Keratinocyte (primary cell): ENCODE measurements at regions not wholly inside any gene's neighbourhood (a gene's known extent, or its start where the extent isn't known, plus 50 kb on each side); places are given as distances from the start of the nearest gene placed in this dataset.

Source experiments
- DNase-seq: peaks from one replicate; pipeline ENCODE4 v3.0.0-alpha.2; 2011; ENCODE audit warnings: low read depth, missing footprints, low spot score
- FAIRE-seq: peaks from 2 replicates; lab custom pipeline; 2011; peaks lifted over from hg19 to GRCh38; lab: Jason Lieb, UNC
- H2AFZ ChIP-seq: 2 replicates; pipeline ENCODE4 v1.6.0; 2012; ENCODE audit warnings: low read length, control low read depth, inconsistent platforms; ENCODE audit not compliant: control insufficient read depth
- H3K27ac ChIP-seq: 2 replicates; pipeline ENCODE4 v1.5.1; 2011; ENCODE audit warnings: low read length; ENCODE audit not compliant: control insufficient read depth, insufficient read depth
- H3K27me3 ChIP-seq: 3 replicates; pipeline ENCODE4 v1.6.0; 2011; ENCODE audit warnings: low read length; ENCODE audit not compliant: control insufficient read depth, insufficient read depth; ENCODE audit errors: extremely low read depth
- H3K36me3 ChIP-seq, 2 experiments: 2 replicates in 1 of 2; 3 replicates in 1 of 2; pipeline ENCODE4 v1.5.1; 2011; ENCODE audit warnings: low read length in 2 of 2, mild to moderate bottlenecking in 1 of 2; ENCODE audit not compliant: control insufficient read depth in 2 of 2, insufficient read depth in 2 of 2; ENCODE audit errors: extremely low read depth in 1 of 2
- H3K4me1 ChIP-seq: 3 replicates; pipeline ENCODE4 v1.5.1; 2011; ENCODE audit warnings: low read length; ENCODE audit not compliant: control insufficient read depth, insufficient read depth; ENCODE audit errors: extremely low read depth
- H3K4me2 ChIP-seq: 3 replicates; pipeline ENCODE4 v1.6.0; 2011; ENCODE audit warnings: low read depth, low read length; ENCODE audit not compliant: control insufficient read depth, insufficient read depth; ENCODE audit errors: extremely low read depth
- H3K4me3 ChIP-seq, 3 experiments: fragments of 200-600 bp in 1 of 3; sonication (generic) in 1 of 3; 2 replicates in 2 of 3; 3 replicates in 1 of 3; pipeline ENCODE4 v1.5.1; 2011 to 2016; ENCODE audit warnings: low read length in 3 of 3, mild to moderate bottlenecking in 3 of 3, control low read depth in 2 of 3, inconsistent platforms in 1 of 3, low read depth in 1 of 3, mixed read lengths in 1 of 3, mixed run types in 1 of 3, moderate library complexity in 1 of 3; ENCODE audit not compliant: control insufficient read depth in 2 of 3, insufficient read depth in 2 of 3; ENCODE audit errors: extremely low read depth in 1 of 3
- H3K79me2 ChIP-seq: 2 replicates; pipeline ENCODE4 v1.6.0; 2012; ENCODE audit warnings: low read length; ENCODE audit not compliant: control insufficient read depth, insufficient read depth
- H3K9ac ChIP-seq: 3 replicates; pipeline ENCODE4 v1.6.0; 2011; ENCODE audit warnings: low read length; ENCODE audit not compliant: control insufficient read depth, insufficient read depth; ENCODE audit errors: extremely low read depth
- H3K9me1 ChIP-seq: 3 replicates; pipeline ENCODE4 v1.6.0; 2011; ENCODE audit warnings: low read length; ENCODE audit not compliant: control insufficient read depth, insufficient read depth; ENCODE audit errors: extremely low read depth
- H3K9me3 ChIP-seq: 2 replicates; pipeline ENCODE4 v1.5.1; 2012; ENCODE audit warnings: low read depth, low read length; ENCODE audit not compliant: control insufficient read depth
- H4K20me1 ChIP-seq: 3 replicates; pipeline ENCODE4 v1.6.0; 2011; ENCODE audit warnings: low read length; ENCODE audit not compliant: control insufficient read depth, insufficient read depth; ENCODE audit errors: extremely low read depth
- EZH2 ChIP-seq: IDR thresholded peaks from one replicate; pipeline ENCODE4 v1.6.1; 2012; ENCODE audit warnings: inconsistent platforms, mild to moderate bottlenecking, low read length, moderate library complexity
- dilution Hi-C: fragments of 300-500 bp; cut with MboI; formaldehyde crosslinking; loops from one replicate; pipeline ENCODE4 v1.7.0; 2020; ENCODE audit warnings: low sequenced_read_pairs; ENCODE audit not compliant: extremely low pct_ligation_motif_present
- TF ChIP-seq, protein P1 (sequence below), 3 experiments: IDR thresholded peaks in 1 of 3; conservative IDR thresholded peaks in 1 of 3; optimal IDR thresholded peaks in 1 of 3; 2 replicates in 2 of 3; 3 replicates in 1 of 3; pipeline versions ENCODE3 to v1.5.1; 2011; ENCODE audit warnings: low read length in 3 of 3, mild to moderate bottlenecking in 3 of 3, moderate library complexity in 2 of 3, control low read depth in 1 of 3, inconsistent platforms in 1 of 3; ENCODE audit not compliant: insufficient read depth in 2 of 3; ENCODE audit errors: extremely low read depth in 1 of 3

DNA sequence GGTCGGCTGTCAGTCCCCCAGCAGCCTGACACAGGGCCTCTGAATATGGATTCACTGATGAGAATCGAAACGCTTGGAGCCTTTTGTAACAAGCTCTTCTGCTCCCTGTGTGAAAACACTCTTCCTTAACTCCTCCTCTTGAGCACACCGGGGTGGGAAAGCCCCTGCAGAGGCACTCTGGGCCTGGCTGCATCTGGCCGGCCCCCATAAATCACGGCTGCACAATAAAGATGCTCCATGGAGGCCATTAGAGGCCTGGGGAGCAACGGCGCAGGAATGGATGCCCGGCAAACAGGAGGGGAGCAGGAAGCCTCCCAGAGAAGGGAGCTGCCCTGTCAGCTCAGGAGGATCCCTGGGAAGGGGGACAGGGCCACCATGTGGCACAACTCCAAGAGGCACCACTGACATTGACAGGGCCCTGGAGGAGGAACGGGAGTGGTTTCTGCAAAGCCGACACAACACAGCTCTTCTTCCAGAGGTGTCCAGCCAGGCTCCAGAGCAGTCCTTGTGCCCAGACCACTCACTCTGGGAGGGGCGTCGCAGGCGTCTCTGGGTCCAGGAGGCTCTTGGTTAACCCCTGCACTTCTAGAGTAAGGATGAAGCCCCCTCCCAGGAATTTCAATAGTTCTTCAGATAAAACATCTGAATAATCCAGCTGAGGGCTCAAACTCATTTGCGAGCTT is 509.3 kb upstream of the PPP2R3A start:
- no peak for FAIRE-seq
- no peak overlapping the region for H3K4me2 ChIP-seq
- no peaks in the 10 kb centered on the region for H4K20me1 ChIP-seq
- H3K9me3 ChIP-seq, result no peaks in the 10 kb centered on the region
- no peak for TF ChIP-seq EZH2
- TF ChIP-seq, protein P1, sequence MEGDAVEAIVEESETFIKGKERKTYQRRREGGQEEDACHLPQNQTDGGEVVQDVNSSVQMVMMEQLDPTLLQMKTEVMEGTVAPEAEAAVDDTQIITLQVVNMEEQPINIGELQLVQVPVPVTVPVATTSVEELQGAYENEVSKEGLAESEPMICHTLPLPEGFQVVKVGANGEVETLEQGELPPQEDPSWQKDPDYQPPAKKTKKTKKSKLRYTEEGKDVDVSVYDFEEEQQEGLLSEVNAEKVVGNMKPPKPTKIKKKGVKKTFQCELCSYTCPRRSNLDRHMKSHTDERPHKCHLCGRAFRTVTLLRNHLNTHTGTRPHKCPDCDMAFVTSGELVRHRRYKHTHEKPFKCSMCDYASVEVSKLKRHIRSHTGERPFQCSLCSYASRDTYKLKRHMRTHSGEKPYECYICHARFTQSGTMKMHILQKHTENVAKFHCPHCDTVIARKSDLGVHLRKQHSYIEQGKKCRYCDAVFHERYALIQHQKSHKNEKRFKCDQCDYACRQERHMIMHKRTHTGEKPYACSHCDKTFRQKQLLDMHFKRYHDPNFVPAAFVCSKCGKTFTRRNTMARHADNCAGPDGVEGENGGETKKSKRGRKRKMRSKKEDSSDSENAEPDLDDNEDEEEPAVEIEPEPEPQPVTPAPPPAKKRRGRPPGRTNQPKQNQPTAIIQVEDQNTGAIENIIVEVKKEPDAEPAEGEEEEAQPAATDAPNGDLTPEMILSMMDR (optimal IDR thresholded peaks at IDR 0.05 in 1 of 3, IDR thresholded peaks at IDR 0.05 in 1 of 3, conservative IDR thresholded peaks at IDR 0.05 in 1 of 3; ENCODE audit: extremely low read depth in 1 of 3, insufficient read depth in 2 of 3, low read length in 3 of 3), result no peak
- DNase-seq, result no peak
- H3K9me1 ChIP-seq, result no peaks in the 10 kb centered on the region
- H3K36me3 ChIP-seq, result no peaks in the 10 kb centered on the region
- no peak overlapping the region for H3K9ac ChIP-seq
- no peak overlapping the region for H3K27ac ChIP-seq
- H2AFZ ChIP-seq, result no peak overlapping the region
- dilution Hi-C loops, result no loop called here
- H3K4me1 ChIP-seq, result no peaks in the 10 kb centered on the region
- no peaks in the 10 kb centered on the region for H3K27me3 ChIP-seq
- no peaks in the 10 kb centered on the region for H3K79me2 ChIP-seq
- H3K4me3 ChIP-seq, result no peak overlapping the region

DNA sequence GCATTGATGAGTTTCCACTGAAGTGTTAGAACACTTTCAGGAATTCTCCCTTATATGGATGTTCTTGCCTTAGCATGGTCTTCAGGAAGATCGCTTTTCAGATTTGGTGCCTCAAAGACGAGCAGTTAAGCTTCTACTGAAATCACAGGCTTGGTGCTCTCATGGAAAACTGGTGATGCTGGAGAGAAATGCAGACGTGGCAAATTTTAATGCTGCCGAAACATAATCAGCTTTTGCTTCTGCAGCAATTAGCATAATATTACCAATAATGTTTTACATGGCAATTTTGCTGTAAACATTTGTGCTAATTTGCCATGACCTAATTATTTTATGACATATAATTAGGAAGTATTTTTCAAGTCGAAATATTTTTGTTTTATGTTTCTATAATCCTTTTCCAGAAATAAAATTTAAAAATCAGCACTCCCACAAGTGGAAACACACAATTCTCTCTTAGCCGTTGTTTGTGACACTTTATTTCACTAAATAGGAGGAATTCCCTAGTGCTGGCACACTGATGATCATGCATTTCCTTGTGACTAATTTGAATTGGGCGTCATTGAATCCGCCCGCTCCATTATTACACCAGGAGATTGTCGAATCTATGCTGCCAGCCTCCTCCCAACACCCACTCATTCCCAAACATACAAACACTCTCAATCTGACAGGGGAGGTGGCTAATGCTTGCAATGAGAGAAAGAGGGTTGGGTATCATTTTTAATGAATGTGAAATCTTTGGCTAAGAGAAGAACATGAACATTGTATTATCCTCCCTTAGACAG is 506.8 kb upstream of the PPP2R3A start:
- H3K4me3 ChIP-seq, result no peak overlapping the region
- H3K36me3 ChIP-seq, result no peaks in the 10 kb centered on the region
- H3K4me2 ChIP-seq, result no peak overlapping the region
- dilution Hi-C loops, result no loop called here
- no peak overlapping the region for H2AFZ ChIP-seq
- TF ChIP-seq, protein P1 (optimal IDR thresholded peaks at IDR 0.05 in 1 of 3, IDR thresholded peaks at IDR 0.05 in 1 of 3, conservative IDR thresholded peaks at IDR 0.05 in 1 of 3; ENCODE audit: extremely low read depth in 1 of 3, insufficient read depth in 2 of 3, low read length in 3 of 3), result no peak
- TF ChIP-seq EZH2, result no peak
- no peak overlapping the region for H3K9ac ChIP-seq
- no peak for DNase-seq
- H3K27ac ChIP-seq, result no peak overlapping the region
- no peaks in the 10 kb centered on the region for H3K9me3 ChIP-seq
- FAIRE-seq, result no peak
- no peaks in the 10 kb centered on the region for H3K27me3 ChIP-seq
- H4K20me1 ChIP-seq, result no peaks in the 10 kb centered on the region
- H3K4me1 ChIP-seq, result no peaks in the 10 kb centered on the region
- no peaks in the 10 kb centered on the region for H3K9me1 ChIP-seq
- H3K79me2 ChIP-seq, result no peaks in the 10 kb centered on the region
